CD14-positive monocyte (primary cell): ENCODE measurements at regions not wholly inside any gene's neighbourhood (a gene's known extent, or its start where the extent isn't known, plus 50 kb on each side); places are given as distances from the start of the nearest gene placed in this dataset.

Experiments
- DNase-seq, 3 donors: peaks; one replicate each; pipeline ENCODE4 v3.0.0-alpha.2; 2011 to 2022
- H2AFZ ChIP-seq: 2 replicates; pipeline ENCODE4 v1.6.0; 2012; ENCODE audit warnings: mild to moderate bottlenecking, low read depth, low read length, inconsistent platforms; ENCODE audit not compliant: insufficient read depth, poor library complexity, severe bottlenecking
- H3K27ac ChIP-seq, 2 donors: 1 replicate in 1 of 2; 2 replicates in 1 of 2; pipeline ENCODE4 v1.5.1; 2012 to 2013; ENCODE audit warnings: low read length in 2 of 2, control low read depth in 1 of 2, inconsistent platforms in 1 of 2, low read depth in 1 of 2, mild to moderate bottlenecking in 1 of 2
- H3K27me3 ChIP-seq, 2 donors: one replicate each; pipeline versions ENCODE4 v1.6.0 to v1.6.1; 2011 to 2013; ENCODE audit warnings: low read length in 2 of 2; ENCODE audit not compliant: control insufficient read depth in 2 of 2, insufficient read depth in 2 of 2
- H3K36me3 ChIP-seq, 2 donors: replicated peaks in 1 of 2; 1 replicate in 1 of 2; 2 replicates in 1 of 2; pipeline versions ENCODE4 v1.5.1 to v1.6.1; 2012 to 2013; ENCODE audit warnings: low read length in 2 of 2, control low read depth in 1 of 2, inconsistent platforms in 1 of 2, mild to moderate bottlenecking in 1 of 2; ENCODE audit not compliant: insufficient read depth in 2 of 2, control insufficient read depth in 1 of 2
- H3K4me1 ChIP-seq, 2 donors: 1 replicate in 1 of 2; 2 replicates in 1 of 2; pipeline versions ENCODE4 v1.5.1 to v1.6.1; 2012 to 2013; ENCODE audit warnings: low read length in 2 of 2, control low read depth in 1 of 2, inconsistent platforms in 1 of 2, mild to moderate bottlenecking in 1 of 2, moderate library complexity in 1 of 2; ENCODE audit not compliant: insufficient read depth in 2 of 2, control insufficient read depth in 1 of 2
- H3K4me2 ChIP-seq: replicated peaks from 2 replicates; pipeline ENCODE3; 2012; ENCODE audit warnings: low read length, moderate library complexity, mild to moderate bottlenecking; ENCODE audit not compliant: poor library complexity, severe bottlenecking; ENCODE audit errors: extremely low read depth
- H3K4me3 ChIP-seq, 3 experiments: fragments of 200-600 bp in 1 of 3; sonication (generic) in 1 of 3; replicated peaks in 1 of 3; 1 replicate in 2 of 3; 2 replicates in 1 of 3; pipeline ENCODE4 v1.5.1; 2011 to 2013; ENCODE audit warnings: low read length in 3 of 3, mild to moderate bottlenecking in 3 of 3, control low read depth in 2 of 3, low read depth in 2 of 3, inconsistent platforms in 1 of 3, moderate library complexity in 1 of 3
- H3K79me2 ChIP-seq: 2 replicates; pipeline ENCODE4 v1.6.0; 2012; ENCODE audit warnings: mild to moderate bottlenecking, control low read depth, inconsistent platforms, low read length, moderate library complexity; ENCODE audit not compliant: insufficient read depth
- H3K9ac ChIP-seq: 2 replicates; pipeline ENCODE4 v1.6.0; 2017; ENCODE audit warnings: low read length, mild to moderate bottlenecking; ENCODE audit not compliant: insufficient read depth, poor library complexity, severe bottlenecking
- H3K9me3 ChIP-seq, 2 donors: replicated peaks in 1 of 2; 1 replicate in 1 of 2; 2 replicates in 1 of 2; pipeline versions ENCODE4 v1.5.1 to v1.6.1; 2012 to 2013; ENCODE audit warnings: low read length in 2 of 2, control low read depth in 1 of 2; ENCODE audit not compliant: control insufficient read depth in 1 of 2, insufficient read depth in 1 of 2
- H4K20me1 ChIP-seq: 2 replicates; pipeline ENCODE4 v1.6.0; 2012; ENCODE audit warnings: mild to moderate bottlenecking, low read length, control low read depth, moderate library complexity; ENCODE audit not compliant: insufficient read depth
- H3K27ac Mint-ChIP-seq, 7 donors: one replicate each; pipeline ENCODE4 v1.8.0; 2020; ENCODE audit warnings: mild to moderate bottlenecking in 7 of 7, mixed read lengths in 7 of 7, moderate library complexity in 6 of 7, inconsistent platforms in 2 of 7
- H3K27me3 Mint-ChIP-seq, 3 donors: one replicate each; pipeline ENCODE4 v1.8.0; 2021 to 2022; ENCODE audit warnings: low read depth in 3 of 3, mild to moderate bottlenecking in 3 of 3, mixed read lengths in 3 of 3, moderate library complexity in 3 of 3, inconsistent platforms in 1 of 3
- H3K36me3 Mint-ChIP-seq, 2 donors: one replicate each; pipeline ENCODE4 v1.8.0; 2020; ENCODE audit warnings: mixed read lengths in 2 of 2, inconsistent platforms in 1 of 2, mild to moderate bottlenecking in 1 of 2
- H3K4me1 Mint-ChIP-seq: one replicate; pipeline ENCODE4 v1.8.0; 2020; ENCODE audit warnings: mild to moderate bottlenecking, mixed read lengths
- H3K4me3 Mint-ChIP-seq, 2 donors: one replicate each; pipeline ENCODE4 v1.8.0; 2020; ENCODE audit warnings: mild to moderate bottlenecking in 2 of 2, mixed read lengths in 2 of 2, moderate library complexity in 1 of 2
- H3K9me3 Mint-ChIP-seq, 7 donors: one replicate each; pipeline ENCODE4 v1.8.0; 2020 to 2022; ENCODE audit warnings: mixed read lengths in 7 of 7, mild to moderate bottlenecking in 6 of 7, moderate library complexity in 6 of 7, inconsistent platforms in 2 of 7
- CTCF ChIP-seq: fragments of 200-600 bp; IDR thresholded peaks from one replicate; pipeline ENCODE4 v1.8.0; 2022; ENCODE audit warnings: antibody characterized with exemption, mild to moderate bottlenecking
- WGBS: methylation state at CpG from one replicate; pipeline ENCODE4 v1.1.5; 2013; ENCODE audit warnings: missing lambda C conversion rate; ENCODE audit not compliant: insufficient coverage; 5-methylcytosine and 5-hydroxymethylcytosine counted together
- intact Hi-C, 2 donors: fragments of 100-400 bp; cut with micrococcal nuclease; formaldehyde crosslinking; loops; one replicate each; pipeline versions ENCODE4 v1.15.0 to v1.15.1; 2023

GRCh38 chr4:62161446-62161845, 961.3 kb downstream of the ADGRL3 start:
- H3K27me3 Mint-ChIP-seq, result peaks cover 0 to 2% (median 0%) of the 10 kb centered on the region in 3 donors
- Histone ChIP-seq H2AFZ (no peak overlapping the region), H3K79me2 (no peaks in the 10 kb centered on the region)

DNA sequence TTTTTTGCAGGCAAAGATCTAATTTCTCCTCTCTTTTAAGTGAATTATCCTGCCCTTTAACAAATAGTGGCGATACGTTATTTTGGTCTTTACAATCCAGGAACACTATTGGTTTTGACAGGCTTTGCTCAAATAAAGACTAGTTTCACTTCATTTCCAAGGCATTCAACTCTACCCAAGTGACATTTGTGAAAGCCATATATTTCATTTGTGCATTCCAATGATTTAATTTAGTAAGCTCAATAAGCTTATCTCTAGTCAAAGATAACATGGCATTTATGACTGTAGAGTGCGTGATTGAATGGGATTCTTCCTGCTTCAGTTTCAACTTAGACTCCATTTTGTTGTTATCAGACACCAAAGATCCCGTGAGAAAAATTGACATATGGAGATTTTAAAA, 959.8 kb downstream of the ADGRL3 start:
- H3K27ac Mint-ChIP-seq, result no peak overlapping the region
- TF ChIP-seq CTCF, result no peak
- WGBS, result 100% methylated on average over 2 of the region's 4 CpGs
- H3K4me1 ChIP-seq, result no peaks in the 10 kb centered on the region
- H3K4me1 Mint-ChIP-seq, result no peaks in the 10 kb centered on the region
- H3K36me3 ChIP-seq, result no peaks in the 10 kb centered on the region
- H3K9me3 ChIP-seq, result peaks cover 6 to 7% of the 10 kb centered on the region in 2 donors
- H3K27ac ChIP-seq, result no peak overlapping the region
- peaks cover 0 to 10% (median 5%) of the 10 kb centered on the region in 7 donors for H3K9me3 Mint-ChIP-seq
- H3K4me3 ChIP-seq, result no peak overlapping the region
- no peaks in the 10 kb centered on the region for H3K36me3 Mint-ChIP-seq
- no peak overlapping the region for H3K9ac ChIP-seq
- H3K79me2 ChIP-seq, result no peaks in the 10 kb centered on the region
- intact Hi-C loops, result no loop called here
- DNase-seq, result no peak
- no peak overlapping the region for H3K4me3 Mint-ChIP-seq
- no peak overlapping the region for H2AFZ ChIP-seq
- H3K27me3 Mint-ChIP-seq, result no peaks in the 10 kb centered on the region
- H4K20me1 ChIP-seq, result no peaks in the 10 kb centered on the region
- no peaks in the 10 kb centered on the region for H3K27me3 ChIP-seq
- no peak overlapping the region for H3K4me2 ChIP-seq

More at GRCh38 chr4:62161446-62161845, 961.3 kb downstream of the ADGRL3 start:
- no peaks in the 10 kb centered on the region for H3K4me1 ChIP-seq
- WGBS, result 94% methylated on average over 2 of the region's 2 CpGs
- TF ChIP-seq CTCF, result no peak
- no peaks in the 10 kb centered on the region for H3K27me3 ChIP-seq
- no peak overlapping the region for H3K9ac ChIP-seq
- no peaks in the 10 kb centered on the region for H3K4me1 Mint-ChIP-seq
- no peak overlapping the region for H3K4me2 ChIP-seq
- no peaks in the 10 kb centered on the region for H3K36me3 Mint-ChIP-seq
- no peak overlapping the region for H3K4me3 Mint-ChIP-seq
- no peak overlapping the region for H3K4me3 ChIP-seq
- peaks cover 6 to 7% of the 10 kb centered on the region in 2 donors for H3K9me3 ChIP-seq
- no peaks in the 10 kb centered on the region for H3K36me3 ChIP-seq
- H3K27ac ChIP-seq, result no peak overlapping the region
- no peak overlapping the region for H3K27ac Mint-ChIP-seq
- intact Hi-C loops, result no loop called here
- DNase-seq, result no peak
- H3K9me3 Mint-ChIP-seq, result peaks cover 3 to 11% (median 5%) of the 10 kb centered on the region in 7 donors
- H4K20me1 ChIP-seq, result no peaks in the 10 kb centered on the region
